SK-N-SH treated with all-trans-retinoic acid at 6 μM for 48 hours (cell line): ENCODE measurements at regions not wholly inside any gene's neighbourhood (a gene's known extent, or its start where the extent isn't known, plus 50 kb on each side); places are given as distances from the start of the nearest gene placed in this dataset.

Experiments
- ATAC-seq: fragments of 200-7000 bp; cut with Tn5 transposase; 3 replicates; pipeline ENCODE4 v1.9.1; 2020; ENCODE audit warnings: mild to moderate bottlenecking, moderate library complexity
- BACH2 ChIP-seq: fragments of 250-450 bp; sonication (Bioruptor Pico); IDR thresholded peaks from 2 replicates; pipeline ENCODE4 v1.9.0; 2021; ENCODE audit warnings: mild to moderate bottlenecking, borderline replicate concordance
- CREB5 ChIP-seq: fragments of 250-450 bp; sonication (Bioruptor Pico); IDR thresholded peaks from 2 replicates; pipeline ENCODE4 v1.5.1; 2020; ENCODE audit warnings: low read depth, mild to moderate bottlenecking, moderate library complexity
- CSDC2 ChIP-seq: fragments of 250-450 bp; sonication (Bioruptor Pico); IDR thresholded peaks from 2 replicates; pipeline ENCODE4 v1.5.0; 2020; ENCODE audit warnings: mild to moderate bottlenecking, moderate library complexity
- CSRNP3 ChIP-seq: fragments of 250-450 bp; sonication (Bioruptor Pico); IDR thresholded peaks from 2 replicates; pipeline ENCODE4 v1.5.1; 2021; ENCODE audit warnings: mild to moderate bottlenecking, moderate library complexity
- ESRRG ChIP-seq: fragments of 250-450 bp; sonication (Bioruptor Pico); IDR thresholded peaks from 2 replicates; pipeline ENCODE4 v1.6.1; 2021; ENCODE audit warnings: mild to moderate bottlenecking
- GLIS3 ChIP-seq: fragments of 250-450 bp; sonication (Bioruptor Pico); IDR thresholded peaks from 2 replicates; pipeline ENCODE4 v1.5.0; 2020; ENCODE audit warnings: mild to moderate bottlenecking, moderate library complexity
- ISL1 ChIP-seq: fragments of 250-450 bp; sonication (Bioruptor Pico); IDR thresholded peaks from 2 replicates; pipeline ENCODE4 v2.1.2; 2022; ENCODE audit warnings: mild to moderate bottlenecking, moderate library complexity
- OSR1 ChIP-seq: fragments of 250-450 bp; sonication (Bioruptor Pico); IDR thresholded peaks from 2 replicates; pipeline ENCODE4 v1.8.0; 2022; ENCODE audit warnings: moderate library complexity, mild to moderate bottlenecking, inconsistent platforms
- PATZ1 ChIP-seq: fragments of 250-450 bp; sonication (Bioruptor Pico); IDR thresholded peaks from 2 replicates; pipeline ENCODE4 v1.8.0; 2020; ENCODE audit warnings: mild to moderate bottlenecking, moderate library complexity, borderline replicate concordance
- POU6F1 ChIP-seq: fragments of 250-450 bp; sonication (Bioruptor Pico); IDR thresholded peaks from 2 replicates; pipeline ENCODE4 v1.8.0; 2021; ENCODE audit warnings: low read depth, mild to moderate bottlenecking, moderate library complexity, borderline replicate concordance
- PPARA ChIP-seq: fragments of 250-450 bp; sonication (Bioruptor Pico); IDR thresholded peaks from 2 replicates; pipeline ENCODE4 v1.5.0; 2020; ENCODE audit warnings: mild to moderate bottlenecking, borderline replicate concordance
- RARB ChIP-seq: fragments of 250-450 bp; sonication (Bioruptor Pico); IDR thresholded peaks from 2 replicates; pipeline ENCODE4 v1.8.0; 2021; ENCODE audit warnings: mild to moderate bottlenecking, moderate library complexity
- SNAI2 ChIP-seq: fragments of 250-450 bp; sonication (Bioruptor Pico); IDR thresholded peaks from 2 replicates; pipeline ENCODE4 v1.5.0; 2020; ENCODE audit warnings: mild to moderate bottlenecking, moderate library complexity
- TCF4 ChIP-seq: fragments of 250-450 bp; sonication (Bioruptor Pico); IDR thresholded peaks from 2 replicates; pipeline ENCODE4 v1.8.0; 2021; ENCODE audit warnings: mild to moderate bottlenecking, moderate library complexity, borderline replicate concordance
- ZC3H10 ChIP-seq: fragments of 250-450 bp; sonication (Bioruptor Pico); IDR thresholded peaks from 2 replicates; pipeline ENCODE4 v1.5.1; 2021; ENCODE audit warnings: mild to moderate bottlenecking, moderate library complexity
- ZFP3 ChIP-seq: fragments of 250-450 bp; sonication (Bioruptor Pico); IDR thresholded peaks from 2 replicates; pipeline ENCODE4 v1.5.0; 2020; ENCODE audit warnings: mild to moderate bottlenecking, moderate library complexity
- ZFP30 ChIP-seq: fragments of 450-650 bp; formaldehyde crosslinking; IDR thresholded peaks from 2 replicates; pipeline ENCODE4 v1.5.0; 2022; ENCODE audit warnings: mild to moderate bottlenecking, moderate library complexity
- ZNF70 ChIP-seq: fragments of 450-650 bp; formaldehyde crosslinking; IDR thresholded peaks from 2 replicates; pipeline ENCODE4 v1.5.0; 2020; ENCODE audit warnings: mild to moderate bottlenecking, moderate library complexity
- ZNF8 ChIP-seq: fragments of 450-650 bp; formaldehyde crosslinking; IDR thresholded peaks from 2 replicates; pipeline ENCODE4 v1.5.0; 2020; ENCODE audit warnings: mild to moderate bottlenecking, moderate library complexity

GRCh38 chr13:81697826-81698225, 1356.9 kb upstream of the SPRY2 start:
- TF ChIP-seq CSDC2 (CRISPR knock-in tag) (no peak), GLIS3 (CRISPR knock-in tag) (no peak), PPARA (CRISPR knock-in tag) (no peak), PATZ1 (CRISPR knock-in tag) (no peak), BACH2 (CRISPR knock-in tag) (no peak), ZNF70 (no peak), TCF4 (CRISPR knock-in tag) (no peak), ZFP3 (no peak), ESRRG (no peak), CSRNP3 (CRISPR knock-in tag) (no peak), ZNF8 (CRISPR knock-in tag) (no peak)
- no peak for ATAC-seq

GRCh38 chr13:81686877-81687276, 1346.0 kb upstream of the SPRY2 start:
- no peak for ATAC-seq
- TF ChIP-seq CSRNP3 (CRISPR knock-in tag), result no peak
- peak; percentile 85 for TF ChIP-seq CREB5 (CRISPR knock-in tag)
- TF ChIP-seq ESRRG, result no peak
- TF ChIP-seq ISL1, result peak; percentile 63
- TF ChIP-seq ZFP3, result no peak
- peak; percentile 43; the same call in 1 of the 2 replicates for TF ChIP-seq ZC3H10 (CRISPR knock-in tag)

GRCh38 chr13:81683521-81683920, 1342.6 kb upstream of the SPRY2 start:
- ATAC-seq, result no peak
- no peak for TF ChIP-seq CREB5 (CRISPR knock-in tag)
- TF ChIP-seq CSRNP3 (CRISPR knock-in tag), result no peak
- no peak for TF ChIP-seq ESRRG
- no peak for TF ChIP-seq SNAI2 (CRISPR knock-in tag)
- no peak for TF ChIP-seq CSDC2 (CRISPR knock-in tag)
- TF ChIP-seq ZC3H10 (CRISPR knock-in tag), result no peak

- no peak for ATAC-seq
- TF ChIP-seq OSR1 (no peak), CSDC2 (CRISPR knock-in tag) (no peak), RARB (no peak), TCF4 (CRISPR knock-in tag) (no peak)
Measured at GRCh38 chr13:81682081-81682630, 1341.2 kb upstream of the SPRY2 start.

- no peak for ATAC-seq
Measured at GRCh38 chr13:81677857-81678256, 1336.9 kb upstream of the SPRY2 start.

More at GRCh38 chr13:81677857-81678256, 1336.9 kb upstream of the SPRY2 start:
- no peak for TF ChIP-seq POU6F1 (CRISPR knock-in tag)
- no peak for TF ChIP-seq ZFP30 (CRISPR knock-in tag)
- TF ChIP-seq ZNF70, result no peak
- TF ChIP-seq ISL1, result no peak
- TF ChIP-seq PPARA (CRISPR knock-in tag), result no peak
